HG02884 (cell line): ENCODE measurements at regions not wholly inside any gene's neighbourhood (a gene's known extent, or its start where the extent isn't known, plus 50 kb on each side); places are given as distances from the start of the nearest gene placed in this dataset.
A peak's percentile ranks its signal among the peaks of the same experiment; 100 is the strongest.

Experiments
- ATAC-seq: cut with Tn5 transposase; IDR thresholded peaks from one replicate; pipeline ENCODE4 v1.9.1; 2021; ENCODE audit warnings: mild to moderate bottlenecking, moderate library complexity; ENCODE audit not compliant: unreplicated experiment

GRCh38 chr4:11484531-11484930, 55.8 kb upstream of the HS3ST1 start:
- no peak for ATAC-seq

- ATAC-seq = no peak
Measured at GRCh38 chr4:11483046-11483445, 54.4 kb upstream of the HS3ST1 start.

GRCh38 chr4:11480683-11481082, 52.0 kb upstream of the HS3ST1 start:
- ATAC-seq = peak; percentile 86
